HG03159 (cell line): ENCODE measurements at regions not wholly inside any gene's neighbourhood (a gene's known extent, or its start where the extent isn't known, plus 50 kb on each side); places are given as distances from the start of the nearest gene placed in this dataset.
"Not testable (repeated sequence)": the region's sequence is repeated elsewhere in the genome, so short reads cannot be mapped to it uniquely, and the experiment has no call there.

Experiments
- ATAC-seq: cut with Tn5 transposase; IDR thresholded peaks from one replicate; pipeline ENCODE4 v1.9.1; 2021; ENCODE audit warnings: mild to moderate bottlenecking, moderate library complexity; ENCODE audit not compliant: unreplicated experiment

DNA sequence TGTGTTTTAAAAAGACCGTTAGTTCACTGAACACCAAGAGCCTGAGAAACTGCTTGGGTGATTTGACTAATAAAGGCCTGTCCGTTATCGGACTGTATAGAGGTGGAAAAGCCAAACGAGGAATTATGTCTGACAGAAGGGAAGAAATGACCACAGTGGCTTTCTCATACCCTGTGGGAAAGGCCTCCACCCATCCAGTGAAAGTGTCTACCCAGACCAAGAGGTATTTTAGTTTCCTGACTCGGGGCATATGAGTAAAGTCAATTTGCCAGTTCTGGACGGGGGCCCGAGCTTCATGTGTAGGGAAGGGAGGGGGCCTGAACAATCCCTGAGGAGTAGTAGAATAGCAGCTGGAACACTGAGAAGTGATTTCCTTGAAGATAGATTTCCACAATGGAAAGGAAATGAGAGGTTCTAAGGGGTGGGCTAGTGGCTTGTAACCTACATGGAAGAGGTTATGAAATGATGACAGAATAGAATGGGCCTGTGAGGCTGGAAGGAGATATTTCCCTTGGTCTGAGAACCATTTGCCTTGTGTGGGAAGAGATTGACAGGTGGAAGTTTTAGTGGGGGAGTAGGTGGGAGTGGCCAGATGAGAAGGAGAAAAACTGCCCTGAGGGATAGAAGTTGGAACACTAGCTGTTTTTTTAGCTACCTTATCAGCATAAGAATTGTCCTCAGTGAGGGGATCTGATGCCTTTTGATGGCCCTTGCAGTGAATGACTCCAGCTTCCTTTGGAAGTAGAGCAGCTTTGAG lies 106.4 kb upstream of the PPM1J start:
- ATAC-seq, result not testable (repeated sequence)

DNA sequence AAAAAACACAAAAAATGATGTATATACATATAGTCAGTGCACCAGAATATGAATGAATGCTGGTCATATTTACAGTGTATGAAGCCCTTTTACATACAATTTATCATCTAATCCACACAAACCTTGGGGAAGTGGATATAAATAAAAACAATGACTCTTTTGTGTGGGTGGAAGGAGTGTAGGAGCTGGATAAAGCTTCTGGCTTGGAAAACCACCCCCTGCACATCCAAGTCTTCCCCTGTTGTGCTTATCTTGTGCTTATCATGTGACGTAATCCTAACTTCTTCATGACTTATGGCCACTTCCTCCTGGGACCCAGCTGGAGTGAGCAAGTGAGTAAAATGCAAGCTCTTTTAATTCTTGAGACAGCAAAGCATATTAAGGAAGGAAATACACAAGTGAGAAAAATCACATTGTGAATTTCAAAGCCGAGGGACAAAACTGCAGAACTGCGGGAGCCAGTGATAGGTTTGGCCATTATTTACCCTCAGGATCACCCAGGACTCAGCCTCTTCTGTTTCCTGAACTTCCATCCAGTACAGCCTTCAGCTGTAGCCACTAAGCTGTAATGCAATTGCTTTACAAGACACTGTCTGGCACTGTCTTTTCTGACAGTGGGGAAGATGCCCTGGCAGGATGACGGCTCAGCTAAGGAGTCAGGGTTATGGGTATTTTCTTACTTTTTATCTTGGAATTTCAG lies 104.0 kb upstream of the PPM1J start:
- no peak for ATAC-seq

DNA sequence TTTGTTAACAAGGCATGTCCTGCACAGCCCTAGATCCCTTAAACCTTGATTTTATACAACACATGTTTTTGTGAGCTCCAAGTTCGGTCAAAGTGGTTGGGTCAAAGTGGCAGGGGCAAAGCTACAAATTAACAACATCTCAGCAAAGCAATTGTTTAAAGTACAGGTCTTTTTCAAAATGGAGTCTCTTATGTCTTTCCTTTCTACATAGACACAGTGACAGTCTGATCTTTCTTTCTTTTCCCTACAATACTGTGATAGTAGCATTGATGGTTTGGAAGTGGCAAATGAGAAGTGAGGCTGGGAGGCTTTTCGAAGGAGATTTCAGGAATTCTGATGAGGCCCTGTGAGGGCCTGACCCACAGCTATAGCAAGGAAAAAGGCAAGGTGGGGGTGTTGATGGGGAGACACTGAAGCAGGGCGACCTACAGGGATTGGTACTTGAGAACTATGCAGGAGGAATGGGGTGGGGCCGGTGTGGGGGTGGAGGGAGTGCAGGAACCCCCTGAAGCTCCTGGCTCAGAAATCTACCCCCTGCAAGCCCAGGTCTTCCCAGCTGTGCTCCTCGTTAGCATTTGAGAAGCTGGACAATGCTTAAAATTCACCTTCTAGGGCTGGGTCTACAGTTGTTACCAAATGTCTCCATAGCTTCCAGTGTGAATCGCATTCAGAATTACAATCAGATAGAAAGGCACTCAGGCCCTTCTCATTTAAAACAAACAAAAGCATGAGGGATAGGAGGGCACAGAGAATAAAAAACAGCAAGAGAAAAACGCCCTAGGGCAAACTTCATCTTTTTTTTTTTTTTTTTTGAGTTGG lies 102.6 kb upstream of the PPM1J start:
- no peak for ATAC-seq

DNA sequence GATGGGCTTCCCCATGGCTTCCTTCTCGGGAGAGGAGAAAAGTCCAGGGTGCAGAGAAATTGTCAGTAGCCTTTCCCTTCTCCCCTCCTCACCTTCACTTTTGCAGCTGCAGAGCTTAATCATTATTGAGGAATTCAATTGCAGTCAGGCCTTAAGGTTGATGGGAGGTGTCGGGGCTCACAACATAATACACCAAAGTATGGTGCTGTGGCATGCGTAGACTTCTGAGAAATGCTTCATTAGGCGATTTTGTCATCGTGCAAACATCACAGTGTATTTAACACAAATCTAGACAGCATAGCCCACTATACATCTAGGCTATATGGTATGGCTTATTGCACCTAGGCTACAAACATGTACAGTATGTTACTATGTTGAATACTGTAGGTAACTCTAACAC lies 100.2 kb upstream of the PPM1J start:
- ATAC-seq, result no peak

DNA sequence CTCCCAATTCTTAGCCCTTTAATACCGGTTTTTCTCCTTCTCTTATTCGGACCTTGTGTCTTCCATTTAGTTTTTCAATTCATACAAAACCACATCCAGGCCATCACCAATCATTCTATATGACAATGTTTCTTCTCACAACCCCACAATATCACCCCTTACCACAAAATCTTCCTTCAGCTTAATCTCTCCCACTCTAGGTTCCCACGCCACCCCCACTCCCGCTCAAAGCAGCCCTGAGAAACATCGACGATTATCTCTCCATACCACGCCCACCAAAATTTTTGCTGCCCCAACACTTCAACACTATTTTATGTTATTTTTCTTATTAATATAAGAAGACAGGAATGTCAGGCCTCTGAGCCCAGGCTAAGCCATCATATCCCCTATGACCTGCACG lies 99.5 kb upstream of the PPM1J start:
- not testable (repeated sequence) for ATAC-seq

DNA sequence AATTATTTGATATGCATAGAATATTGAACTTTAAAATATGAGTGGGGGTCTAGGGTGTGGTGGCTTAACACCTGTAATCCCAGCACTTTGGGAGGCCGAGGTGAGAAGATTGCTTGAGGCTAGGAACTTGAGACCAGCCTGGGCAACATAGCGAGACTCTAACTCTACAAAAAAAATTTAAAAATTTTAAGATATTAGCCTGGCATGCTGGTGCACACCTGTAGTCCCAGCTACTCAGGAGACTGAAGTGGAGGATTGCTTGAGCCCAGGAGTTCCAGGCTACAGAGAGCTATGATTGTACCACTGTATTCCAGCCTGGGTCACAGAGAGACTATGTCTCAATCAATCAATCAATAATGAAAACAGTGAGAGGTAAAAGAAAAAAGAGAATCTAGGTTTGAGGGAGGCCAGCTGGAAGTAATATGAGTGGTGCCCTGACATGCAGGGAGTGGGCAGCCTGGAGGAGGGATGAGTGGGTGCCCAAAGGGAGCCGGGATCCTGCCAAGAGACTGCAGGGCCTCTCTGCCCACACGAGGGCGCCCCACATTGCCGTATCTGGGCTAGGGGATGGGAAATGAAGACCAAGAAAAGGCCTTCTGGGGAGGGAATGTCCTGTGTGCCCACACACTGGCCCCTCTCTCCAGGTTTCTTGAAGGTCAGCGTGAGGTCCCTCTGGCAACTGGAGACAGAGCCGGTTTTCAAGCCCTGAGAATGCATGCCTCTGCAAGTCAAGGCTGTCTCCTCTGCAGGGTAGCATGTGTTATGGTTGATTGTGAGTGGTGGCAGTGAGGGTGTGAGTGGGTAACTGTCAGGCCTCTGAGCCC lies 93.9 kb upstream of the PPM1J start:
- ATAC-seq, result no peak

DNA sequence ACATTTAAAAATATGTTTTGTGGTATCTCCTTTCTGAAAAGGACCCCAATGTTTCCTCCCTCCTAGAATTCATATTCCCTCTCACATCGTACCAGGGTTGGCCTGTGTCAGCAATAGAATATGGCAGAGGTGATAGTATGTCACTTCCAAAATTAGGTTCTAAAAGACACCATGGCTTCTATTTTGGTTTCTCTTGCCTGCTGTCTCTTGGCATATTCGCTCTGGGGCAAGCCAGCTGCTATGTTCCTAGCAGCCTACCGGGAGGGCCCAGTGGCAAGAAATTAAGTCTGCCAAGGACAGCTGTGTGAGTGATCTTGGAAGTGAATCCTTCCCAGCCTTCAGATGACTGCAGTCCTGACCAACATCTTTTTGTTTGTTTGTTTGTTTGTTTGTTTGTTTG lies 92.9 kb upstream of the PPM1J start:
- ATAC-seq, result no peak

DNA sequence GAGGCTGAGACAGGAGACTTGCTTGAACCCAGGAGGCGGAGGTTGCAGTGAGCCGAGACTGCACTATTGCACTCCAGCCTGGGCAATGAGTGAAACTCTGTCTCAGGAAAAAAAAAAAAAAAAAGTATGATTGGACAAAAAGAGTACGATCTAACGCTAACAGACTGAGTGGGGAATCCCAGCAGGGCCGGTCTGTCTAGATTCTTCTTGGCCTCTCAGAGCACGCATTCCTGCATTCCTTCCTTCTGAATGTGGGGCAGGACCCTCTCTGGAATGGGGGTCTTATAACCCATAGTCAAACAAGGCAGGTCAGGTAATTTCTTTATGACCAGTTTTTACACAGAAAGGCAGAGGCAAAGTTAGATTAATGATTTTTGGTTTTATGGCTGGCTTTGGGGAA lies 92.0 kb upstream of the PPM1J start:
- ATAC-seq, result no peak

DNA sequence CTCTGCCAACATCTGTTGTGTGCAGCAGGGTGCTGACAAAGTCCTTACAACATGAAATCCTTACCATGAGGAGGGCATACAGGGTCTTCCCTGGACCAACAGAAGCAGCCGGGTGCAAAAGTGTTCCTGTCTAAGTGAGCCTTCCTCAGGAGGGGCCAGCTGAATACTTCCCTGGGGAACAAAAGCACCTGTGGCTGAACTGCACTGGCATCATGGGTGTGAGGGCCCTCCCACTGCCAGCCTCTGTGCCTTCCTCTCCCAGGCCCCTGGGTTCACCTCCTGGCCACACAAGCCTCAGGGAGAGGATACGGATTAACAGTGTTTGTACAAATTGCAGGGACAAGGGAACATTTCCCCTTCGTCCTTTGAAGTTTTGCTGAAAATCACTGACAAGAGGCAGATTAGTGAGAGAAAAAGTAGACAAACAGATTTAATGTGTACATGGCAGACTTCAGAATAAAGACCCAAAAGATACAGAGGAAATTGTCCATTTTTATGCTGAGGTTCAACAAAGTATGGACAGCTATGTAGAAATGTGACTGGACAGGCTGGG lies 91.0 kb upstream of the PPM1J start:
- ATAC-seq, result no peak

DNA sequence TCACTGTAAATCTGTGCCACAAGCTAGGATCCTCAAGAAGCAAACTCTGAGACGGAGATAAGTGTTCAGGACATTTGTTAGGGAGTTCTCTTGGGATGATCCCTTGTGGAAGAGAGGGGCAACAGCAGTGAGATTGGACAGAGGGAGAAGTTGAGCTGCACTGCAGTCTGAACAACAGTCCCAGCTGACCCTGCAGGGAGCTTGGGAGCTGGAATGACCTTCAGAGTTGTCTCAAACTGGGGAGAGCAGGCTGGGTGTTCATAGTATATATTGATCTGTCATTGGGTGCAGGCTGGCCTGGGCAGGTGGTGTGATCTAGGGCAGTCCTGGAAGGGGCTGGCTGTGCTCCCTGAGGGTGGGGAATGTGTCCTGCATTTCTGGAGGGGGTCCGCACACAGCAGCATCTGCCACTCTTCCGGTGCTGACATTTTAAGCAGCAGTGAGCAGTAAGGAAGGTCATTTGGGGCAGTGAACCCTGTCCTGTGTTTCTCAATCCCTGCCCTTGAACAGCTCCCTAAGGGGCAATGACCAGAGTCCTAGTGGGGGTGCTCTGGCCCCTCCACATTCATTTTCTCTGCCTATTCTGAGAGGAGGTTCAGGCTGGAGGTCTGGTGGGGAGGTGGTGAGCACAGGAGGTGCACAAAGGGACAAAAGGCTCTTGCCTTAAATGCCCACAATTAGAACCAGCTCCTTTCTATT lies 90.2 kb upstream of the PPM1J start:
- ATAC-seq, result no peak

DNA sequence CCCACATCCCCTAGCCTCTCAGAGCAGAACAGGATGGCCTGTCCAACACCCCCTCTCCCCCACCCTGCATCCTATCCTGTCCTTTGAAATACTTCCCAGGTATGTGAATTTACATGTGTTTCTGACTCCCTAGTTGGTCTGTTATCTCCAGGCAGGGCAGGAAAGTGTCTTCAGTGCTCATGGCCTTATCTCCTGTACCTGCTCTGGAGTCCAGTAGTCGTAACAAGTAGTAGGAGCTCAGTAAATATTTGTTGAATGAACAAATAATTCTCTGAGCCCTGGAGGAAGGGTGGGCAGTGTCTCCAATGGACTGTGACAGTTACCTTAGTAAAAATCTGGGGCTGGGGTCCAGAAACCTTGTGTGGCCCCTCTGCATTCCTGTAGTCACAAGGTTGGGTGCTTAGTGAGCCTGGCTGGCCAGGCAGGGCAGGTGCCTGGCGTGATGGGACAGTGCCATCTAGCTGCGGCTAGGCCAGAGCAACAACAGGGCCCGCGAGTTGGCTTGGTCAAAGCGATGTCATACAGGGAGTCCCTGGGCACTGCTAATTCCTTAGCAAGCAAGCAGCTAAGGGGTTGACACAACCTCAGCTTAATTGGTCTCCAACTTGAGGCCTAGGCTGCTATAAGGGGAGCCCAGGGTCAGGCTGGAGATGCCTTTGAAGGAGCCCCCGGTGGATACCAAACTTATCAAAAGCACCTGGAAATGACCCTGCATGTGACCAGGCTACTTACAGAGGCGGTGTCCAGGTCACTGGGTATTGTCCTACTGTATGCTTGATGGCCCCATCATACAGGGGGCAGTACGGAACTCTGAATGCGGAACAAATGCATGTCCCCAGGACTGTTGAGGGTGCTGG lies 89.0 kb upstream of the PPM1J start:
- peak; percentile 68 for ATAC-seq

DNA sequence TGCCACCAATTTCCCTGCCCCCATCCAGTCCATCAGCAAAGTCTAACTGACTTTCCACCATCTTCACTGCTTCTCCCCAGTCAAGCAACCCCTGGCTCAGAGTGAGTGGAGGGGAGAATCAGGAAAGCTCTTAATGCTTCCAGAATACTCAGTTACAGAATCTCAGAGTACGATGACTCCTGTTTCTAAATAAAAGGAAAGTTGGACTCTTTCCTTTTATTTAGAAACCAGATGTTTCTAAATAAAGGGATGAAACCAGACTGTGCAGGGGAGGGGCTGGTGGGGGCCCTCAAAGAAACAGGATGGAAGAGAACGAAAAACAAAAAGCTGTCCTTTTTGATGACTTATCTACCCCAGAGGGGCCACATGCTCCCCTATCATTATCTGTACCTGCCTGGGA lies 85.2 kb upstream of the PPM1J start:
- no peak for ATAC-seq

DNA sequence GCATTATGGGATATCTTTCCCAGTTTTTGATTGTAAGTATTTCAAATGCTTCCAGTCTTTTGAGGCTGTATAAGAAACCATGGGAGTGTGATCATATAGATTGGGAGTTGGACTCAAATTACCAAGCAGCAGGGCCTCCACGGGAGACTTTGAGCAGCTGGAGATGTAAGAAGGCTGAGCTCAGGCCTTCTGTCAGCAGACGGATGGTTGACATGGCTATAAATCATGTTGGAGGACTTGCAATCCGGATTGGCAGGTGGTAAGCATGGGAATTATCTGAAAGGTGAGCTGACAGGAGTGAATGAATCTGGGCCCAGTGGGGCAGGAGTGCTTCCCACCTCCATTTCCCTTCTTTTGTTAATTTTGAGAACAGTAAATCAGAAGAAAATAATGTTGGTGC lies 83.2 kb upstream of the PPM1J start:
- ATAC-seq, result no peak

DNA sequence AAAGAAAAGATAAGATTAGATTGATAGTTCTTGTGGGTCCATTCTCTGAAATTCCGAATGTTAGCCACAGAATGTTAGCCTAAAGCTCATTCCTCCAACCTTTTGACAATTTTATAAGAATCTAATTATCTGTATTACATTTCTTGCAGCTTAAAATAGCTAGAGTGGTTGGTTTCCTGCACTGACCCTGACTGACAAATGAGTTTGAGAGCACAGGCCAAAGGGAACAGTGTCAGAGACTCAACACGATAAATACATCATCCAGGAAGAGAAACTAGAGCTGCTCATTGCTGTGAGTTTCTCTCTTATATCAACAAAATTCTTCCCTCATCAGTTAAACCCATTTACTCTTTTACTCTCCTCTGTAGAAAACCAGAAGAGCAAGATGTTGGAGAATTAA lies 82.1 kb upstream of the PPM1J start:
- ATAC-seq, result no peak

DNA sequence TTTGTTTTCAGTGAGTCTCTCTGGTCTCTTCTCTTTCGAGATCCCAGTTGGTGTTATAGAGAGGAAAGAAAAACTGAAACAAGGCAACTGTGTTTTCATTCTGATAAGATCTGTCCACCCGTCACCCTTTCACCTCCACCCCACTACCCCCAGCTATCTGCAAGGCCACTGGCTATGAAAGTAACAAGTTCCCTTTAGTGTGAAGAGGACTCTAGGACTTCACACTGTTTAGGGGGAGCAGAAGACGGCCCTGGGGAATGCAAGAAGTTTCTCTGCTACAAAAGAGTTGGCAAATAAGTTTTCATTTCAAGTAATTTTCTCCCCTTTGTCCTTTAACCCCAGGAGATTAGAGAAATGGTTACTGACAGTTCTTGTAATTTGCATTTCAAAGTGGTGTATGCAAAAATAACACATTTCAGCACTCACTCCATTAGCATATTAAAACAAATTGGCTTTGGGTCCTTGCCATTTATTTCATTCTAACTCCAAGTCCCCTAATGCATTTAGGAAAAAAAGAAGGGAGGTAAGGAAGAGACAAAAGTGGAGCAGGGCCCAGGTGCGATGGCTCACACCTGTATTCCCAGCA lies 79.6 kb upstream of the PPM1J start:
- ATAC-seq, result no peak

DNA sequence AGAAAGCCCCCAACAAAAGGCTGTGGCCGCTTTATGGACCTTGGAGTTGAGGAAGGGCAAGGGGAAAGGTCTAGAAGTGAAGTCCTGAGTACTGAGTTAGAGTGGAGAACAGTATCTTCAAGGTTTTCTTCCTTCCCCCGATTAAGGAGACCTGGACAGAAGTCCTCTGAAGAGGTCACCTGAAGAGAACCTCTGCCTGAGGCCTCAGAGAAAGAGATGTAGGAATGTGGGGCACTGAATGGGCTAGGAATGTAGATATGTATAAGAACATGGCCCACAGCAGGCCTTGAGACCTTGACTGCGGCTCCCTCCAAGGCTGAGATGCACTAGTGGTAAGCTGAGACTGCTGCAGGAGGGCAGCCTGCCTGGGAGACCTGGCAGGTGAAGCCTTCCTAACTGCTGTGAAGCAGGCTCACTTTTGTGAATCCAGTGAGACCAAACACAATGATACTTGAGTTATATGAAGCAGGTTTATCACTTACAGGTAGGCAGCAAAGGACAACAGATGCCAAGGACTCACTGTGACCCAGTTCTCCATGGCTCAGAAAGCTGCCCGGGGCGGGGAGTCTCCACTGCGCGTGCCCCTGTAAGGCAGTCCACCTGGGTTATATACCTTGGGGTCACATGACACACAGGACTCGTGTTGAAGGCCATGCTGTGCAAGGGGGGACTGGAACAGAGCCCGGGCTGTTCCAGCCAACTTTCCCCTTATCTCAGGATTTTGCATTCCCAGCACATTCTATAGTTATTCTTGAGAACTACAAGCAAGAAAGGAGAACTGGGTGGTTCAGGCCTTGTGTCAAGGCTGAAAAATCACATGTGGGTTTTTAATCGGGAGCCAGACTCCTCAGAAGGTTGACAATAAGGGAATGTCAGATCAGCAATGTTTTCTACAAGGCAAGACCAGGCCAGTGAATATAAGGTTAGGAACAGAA lies 78.8 kb upstream of the PPM1J start:
- no peak for ATAC-seq

DNA sequence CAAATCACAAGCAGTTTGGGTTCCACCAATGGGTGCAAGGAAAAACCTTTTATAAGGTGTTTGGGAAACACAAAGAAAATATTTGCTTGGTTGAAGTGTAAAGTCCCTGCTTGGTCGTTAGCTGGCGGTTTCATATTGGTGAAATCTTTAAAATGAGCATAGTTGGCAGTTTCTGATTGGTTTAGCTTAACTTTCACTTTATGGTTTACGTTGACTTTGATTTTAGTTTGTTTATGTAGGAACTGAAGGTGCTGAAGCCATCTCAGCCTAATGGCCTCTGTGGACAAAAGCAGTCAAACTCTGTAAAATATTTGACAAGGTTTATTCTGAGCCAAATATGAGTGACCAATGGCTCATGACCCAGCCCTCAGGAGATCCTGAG lies 76.6 kb upstream of the PPM1J start:
- no peak for ATAC-seq
